Kidney (tissue), 13 donors: ENCODE measurements at regions not wholly inside any gene's neighbourhood (a gene's known extent, or its start where the extent isn't known, plus 50 kb on each side); places are given as distances from the start of the nearest gene placed in this dataset.
A peak's percentile ranks its signal among the peaks of the same experiment; 100 is the strongest.

Experiments
- DNase-seq, 5 donors: peaks; one replicate each; pipeline ENCODE4 v3.0.0-alpha.2; 2013 to 2020
- FAIRE-seq: peaks from 2 replicates; lab custom pipeline; 2012; peaks lifted over from hg19 to GRCh38; lab: Jason Lieb, UNC
- H3K27ac ChIP-seq, 2 donors: one replicate each; pipeline ENCODE4 v1.7.0; 2013; ENCODE audit warnings: low read depth in 2 of 2, low read length in 2 of 2, inconsistent platforms in 1 of 2
- H3K27me3 ChIP-seq: one replicate; pipeline ENCODE4 v1.7.1; 2013; ENCODE audit warnings: low read length, inconsistent platforms; ENCODE audit not compliant: control insufficient read depth, insufficient read depth
- H3K36me3 ChIP-seq, 3 donors: one replicate each; pipeline versions ENCODE4 v1.7.0 to v1.7.1; 2013; ENCODE audit warnings: low read length in 3 of 3, control low read depth in 1 of 3, inconsistent platforms in 1 of 3; ENCODE audit not compliant: insufficient read depth in 3 of 3, control insufficient read depth in 2 of 3
- H3K4me1 ChIP-seq, 3 donors: one replicate each; pipeline versions ENCODE4 v1.7.0 to v1.7.1; 2013; ENCODE audit warnings: low read length in 3 of 3, inconsistent platforms in 1 of 3, low read depth in 1 of 3; ENCODE audit not compliant: control insufficient read depth in 2 of 3, insufficient read depth in 2 of 3
- H3K4me3 ChIP-seq, 3 donors: one replicate each; pipeline versions ENCODE4 v1.7.0 to v1.8.1; 2013; ENCODE audit warnings: low read length in 3 of 3, control low read depth in 1 of 3, inconsistent platforms in 1 of 3
- H3K9ac ChIP-seq, 3 donors: one replicate each; pipeline versions ENCODE4 v1.7.0 to v1.7.1; 2013; ENCODE audit warnings: low read length in 3 of 3, control low read depth in 1 of 3, inconsistent platforms in 1 of 3
- H3K9me3 ChIP-seq, 3 donors: one replicate each; pipeline versions ENCODE4 v1.7.0 to v1.7.1; 2013; ENCODE audit warnings: low read length in 3 of 3, control low read depth in 1 of 3, inconsistent platforms in 1 of 3; ENCODE audit not compliant: control insufficient read depth in 2 of 3, insufficient read depth in 1 of 3
- CTCF ChIP-seq: IDR thresholded peaks from 3 replicates; pipeline ENCODE4 v1.5.1; 2012; ENCODE audit warnings: mild to moderate bottlenecking, moderate library complexity, borderline replicate concordance; ENCODE audit not compliant: insufficient read depth; ENCODE audit errors: extremely low read depth
- intact Hi-C: fragments of 100-400 bp; cut with DNase I; formaldehyde crosslinking; loops from one replicate; pipeline ENCODE4 v1.11.1; 2022
- donor health status: control.
- donor health status: control.
- donor health status: control.
- donor health status: control.
- donor health status: control.
- donor health status: DM: yes; HTN: yes; CAD: no.
- donor health status: Normal renal cell carcinoma (clear cell type).

GRCh38 chr14:49461529-49462401 lies 124.4 kb downstream of the RPS29 start:
- peak; percentile 70 for TF ChIP-seq CTCF
- Histone ChIP-seq H3K36me3 (no peaks in the 10 kb centered on the region), H3K27me3 (no peaks in the 10 kb centered on the region), H3K9me3 (no peaks in the 10 kb centered on the region), H3K27ac (no peak overlapping the region), H3K9ac (no peak overlapping the region), H3K4me1 (no peaks in the 10 kb centered on the region), H3K4me3 (no peak overlapping the region)
- DNase-seq (peak in 3 of 5 donors; percentile 48 to 86 (median 72)), FAIRE-seq (peak; percentile 91)
- intact Hi-C loops, result no loop called here

- intact Hi-C loops, result no loop called here
- no peak for FAIRE-seq
- no peak for TF ChIP-seq CTCF
Measured at GRCh38 chr14:49460662-49461061, 125.5 kb downstream of the RPS29 start.

DNA sequence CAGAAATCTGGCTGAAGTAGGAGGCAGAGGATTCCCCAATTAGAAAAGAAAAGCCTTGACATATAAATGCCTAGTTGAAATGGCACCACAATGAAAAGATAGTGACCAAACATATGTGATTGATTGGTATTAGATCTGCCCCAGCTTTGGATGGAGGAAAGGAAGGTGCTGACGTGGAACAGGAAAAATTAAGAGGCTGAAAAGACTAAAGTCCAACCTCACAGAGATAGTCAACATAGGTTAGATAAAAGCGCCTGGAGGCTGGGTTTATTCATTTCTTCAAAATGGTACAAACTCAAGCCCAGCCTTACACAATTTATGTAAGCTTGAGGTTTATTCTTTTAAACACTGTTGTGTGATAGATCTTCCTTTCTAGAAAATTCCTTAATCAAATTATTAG lies 129.6 kb downstream of the RPS29 start:
- Histone ChIP-seq H3K36me3 (no peaks in the 10 kb centered on the region), H3K4me1 (no peaks in the 10 kb centered on the region), H3K27ac (no peak overlapping the region), H3K27me3 (no peaks in the 10 kb centered on the region), H3K9me3 (no peaks in the 10 kb centered on the region), H3K9ac (no peak overlapping the region), H3K4me3 (no peak overlapping the region)
- no peak for DNase-seq
- intact Hi-C loops, result no loop called here
- TF ChIP-seq CTCF, result no peak
- FAIRE-seq, result no peak

More at GRCh38 chr14:49460662-49461061, 125.5 kb downstream of the RPS29 start:
- no peaks in the 10 kb centered on the region for H3K36me3 ChIP-seq
- H3K4me1 ChIP-seq, result no peaks in the 10 kb centered on the region
- no peak for DNase-seq
- H3K4me3 ChIP-seq, result no peak overlapping the region
- no peaks in the 10 kb centered on the region for H3K27me3 ChIP-seq
- no peak overlapping the region for H3K9ac ChIP-seq
- H3K9me3 ChIP-seq, result no peaks in the 10 kb centered on the region
- H3K27ac ChIP-seq, result no peak overlapping the region
